ENCODE measurements at regions not wholly inside any gene's neighbourhood (a gene's known extent, or its start where the extent isn't known, plus 50 kb on each side); places are given as distances from the start of the nearest gene placed in this dataset.
"Not testable (repeated sequence)": the region's sequence is repeated elsewhere in the genome, so short reads cannot be mapped to it uniquely, and the experiment has no call there.

GRCh38 chr18:21928925-21929324 is 188.3 kb downstream of the MIB1 start:
- no peak for FAIRE-seq

- no peak for FAIRE-seq
Observed at GRCh38 chr18:21930177-21930576, 189.6 kb downstream of the MIB1 start.

- FAIRE-seq: no peak
Observed at GRCh38 chr18:21933931-21934765, 193.6 kb downstream of the MIB1 start.

- no peak for FAIRE-seq
Observed at GRCh38 chr18:21934766-21935015, 194.1 kb downstream of the MIB1 start.

GRCh38 chr18:21943456-21943855 is 202.9 kb downstream of the MIB1 start:
- FAIRE-seq: no peak

- FAIRE-seq: no peak
Observed at GRCh38 chr18:21949326-21950015, 208.9 kb downstream of the MIB1 start.

GRCh38 chr18:21955757-21956652 is 213.4 kb upstream of the GATA6 start:
- no peak for FAIRE-seq

GRCh38 chr18:21958263-21958662 is 211.1 kb upstream of the GATA6 start:
- FAIRE-seq: no peak

GRCh38 chr18:21958707-21959450 is 210.5 kb upstream of the GATA6 start:
- no peak for FAIRE-seq

GRCh38 chr18:21960189-21960588 is 209.2 kb upstream of the GATA6 start:
- no peak for FAIRE-seq

- no peak for FAIRE-seq
Observed at GRCh38 chr18:21963336-21963735, 206.1 kb upstream of the GATA6 start.

GRCh38 chr18:21968338-21968737 is 201.1 kb upstream of the GATA6 start:
- no peak for FAIRE-seq

GRCh38 chr18:21972281-21972680 is 197.1 kb upstream of the GATA6 start:
- FAIRE-seq: no peak

GRCh38 chr18:21975954-21976353 is 193.4 kb upstream of the GATA6 start:
- not testable (repeated sequence) for FAIRE-seq

- no peak for FAIRE-seq
Observed at GRCh38 chr18:21978546-21979170, 190.7 kb upstream of the GATA6 start.

- no peak for FAIRE-seq
Observed at GRCh38 chr18:21979171-21979560, 190.2 kb upstream of the GATA6 start.

- no peak for FAIRE-seq
Observed at GRCh38 chr18:21979759-21980158, 189.6 kb upstream of the GATA6 start.

GRCh38 chr18:21980744-21981143 is 188.6 kb upstream of the GATA6 start:
- FAIRE-seq: no peak

GRCh38 chr18:21981489-21981888 is 187.9 kb upstream of the GATA6 start:
- FAIRE-seq: not testable (repeated sequence)

GRCh38 chr18:21991081-21991534 is 178.3 kb upstream of the GATA6 start:
- FAIRE-seq: no peak

- FAIRE-seq: no peak
Observed at GRCh38 chr18:21991886-21992285, 177.5 kb upstream of the GATA6 start.

GRCh38 chr18:21996351-21996826 is 173.0 kb upstream of the GATA6 start:
- no peak for FAIRE-seq

Measured in colon (tissue), 2 donors.